HG03066 (cell line): ENCODE measurements at regions not wholly inside any gene's neighbourhood (a gene's known extent, or its start where the extent isn't known, plus 50 kb on each side); places are given as distances from the start of the nearest gene placed in this dataset.
"Not testable (repeated sequence)": the region's sequence is repeated elsewhere in the genome, so short reads cannot be mapped to it uniquely, and the experiment has no call there.

ENCODE experiments used
- ATAC-seq: cut with Tn5 transposase; IDR thresholded peaks from one replicate; pipeline ENCODE4 v1.9.1; 2021; ENCODE audit warnings: low read depth; ENCODE audit not compliant: unreplicated experiment

GRCh38 chr9:106082621-106083020, 388.3 kb downstream of the TMEM38B start:
- no peak for ATAC-seq

DNA sequence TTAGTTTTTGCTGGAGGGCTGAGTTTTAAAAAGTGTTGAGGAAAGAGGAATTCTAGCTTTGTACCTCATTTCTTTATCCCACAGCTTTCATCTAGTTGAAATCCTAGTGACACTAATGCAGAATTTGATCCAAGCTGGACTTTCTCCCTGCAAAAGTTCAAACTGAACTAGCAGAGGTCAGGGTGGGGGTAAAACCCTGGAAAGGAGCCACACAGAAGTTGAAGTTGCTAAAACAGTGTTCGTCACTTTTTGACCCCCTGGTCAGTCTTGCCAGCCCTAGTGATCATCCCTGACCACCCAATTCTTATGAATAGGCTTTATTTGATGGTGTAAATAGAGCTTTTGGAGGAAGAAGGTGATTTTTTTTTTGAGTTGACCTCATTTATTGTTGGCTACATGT, 390.4 kb downstream of the TMEM38B start:
- no peak for ATAC-seq

GRCh38 chr9:106085479-106085878, 391.1 kb downstream of the TMEM38B start:
- no peak for ATAC-seq

GRCh38 chr9:106092083-106092482, 397.7 kb downstream of the TMEM38B start:
- no peak for ATAC-seq

- ATAC-seq, result no peak
These were observed 408.5 kb downstream of the TMEM38B start for GRCh38 chr9:106102821-106103220.

DNA sequence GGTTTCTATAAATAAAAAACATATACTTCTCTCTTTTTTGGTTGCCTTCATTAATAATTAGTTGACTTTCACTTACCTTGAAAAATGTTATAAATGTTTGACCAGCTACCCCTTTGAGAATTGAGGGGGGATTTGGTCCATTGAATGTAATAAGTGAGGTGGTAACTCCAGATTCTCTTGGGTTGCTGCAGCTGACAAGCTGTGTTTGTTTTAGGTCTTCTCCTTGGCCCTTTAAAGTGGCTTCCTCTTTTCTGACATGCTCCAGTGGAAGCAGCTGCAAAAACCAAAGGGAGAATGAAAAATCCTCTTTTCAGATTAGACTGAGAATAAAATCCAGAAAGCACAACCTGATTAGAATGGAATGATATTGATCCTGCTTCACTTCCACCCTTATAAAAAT, 410.5 kb downstream of the TMEM38B start:
- ATAC-seq, result no peak

GRCh38 chr9:106106396-106106795, 412.1 kb downstream of the TMEM38B start:
- no peak for ATAC-seq

GRCh38 chr9:106107716-106108115, 413.4 kb downstream of the TMEM38B start:
- no peak for ATAC-seq

DNA sequence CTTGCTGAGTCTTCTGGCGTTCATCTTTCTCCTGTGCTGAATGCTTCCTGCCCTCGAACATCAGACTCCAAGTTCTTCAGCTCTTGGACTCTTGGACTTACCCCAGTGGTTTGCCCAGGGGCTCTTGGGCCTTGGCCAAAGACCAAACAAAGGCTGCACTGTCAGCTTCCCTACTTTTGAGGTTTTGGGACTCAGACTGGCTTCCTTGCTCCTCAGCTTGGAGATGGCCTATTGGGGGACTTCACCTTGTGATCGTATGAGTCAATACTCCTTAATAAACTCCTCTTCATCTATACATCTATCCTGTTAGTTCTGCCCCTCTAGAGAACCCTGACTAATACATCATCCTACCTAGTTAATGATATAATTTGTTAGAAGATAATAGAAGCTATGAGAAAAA, 415.4 kb downstream of the TMEM38B start:
- not testable (repeated sequence) for ATAC-seq

DNA sequence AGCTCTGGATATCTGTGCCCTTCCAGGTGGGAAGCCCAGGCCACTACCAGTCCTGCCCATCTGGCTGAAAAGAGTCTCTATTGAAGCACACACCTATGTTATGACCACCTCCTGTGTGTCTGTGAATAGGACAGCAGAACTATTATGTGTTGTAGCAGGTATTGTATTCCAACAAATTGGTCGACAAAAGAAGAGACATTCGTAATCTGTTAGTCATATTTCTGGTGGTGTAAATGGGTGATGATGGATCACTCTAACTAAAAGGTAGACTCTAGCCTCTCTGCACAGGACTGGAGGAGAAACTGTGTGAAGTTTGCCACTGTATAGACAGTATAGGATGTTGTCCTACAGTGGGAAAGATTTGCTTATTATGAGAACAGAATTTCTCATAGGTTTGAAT, 416.1 kb downstream of the TMEM38B start:
- ATAC-seq, result no peak

GRCh38 chr9:106111039-106111730, 416.8 kb downstream of the TMEM38B start:
- no peak for ATAC-seq

- ATAC-seq, result no peak
These were observed 418.6 kb downstream of the TMEM38B start for GRCh38 chr9:106112935-106113334.

DNA sequence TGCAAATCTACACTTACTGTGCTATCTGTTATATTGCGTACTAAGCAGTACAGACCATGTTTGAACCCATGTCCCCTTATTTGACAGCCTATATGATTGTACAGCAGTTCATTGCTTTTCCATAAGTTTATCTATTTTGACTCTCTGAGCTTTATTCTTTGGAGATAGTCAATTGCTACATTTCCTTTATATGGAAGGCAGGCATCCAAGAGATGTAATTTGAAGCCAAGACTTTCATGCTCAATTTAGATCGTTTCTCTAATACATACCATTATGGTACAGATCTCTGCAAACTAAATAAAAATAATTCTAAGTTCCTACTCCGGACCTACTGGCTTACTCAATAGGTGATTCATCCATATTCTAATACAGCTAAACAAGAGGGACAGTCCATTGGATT, 424.8 kb downstream of the TMEM38B start:
- ATAC-seq, result no peak

DNA sequence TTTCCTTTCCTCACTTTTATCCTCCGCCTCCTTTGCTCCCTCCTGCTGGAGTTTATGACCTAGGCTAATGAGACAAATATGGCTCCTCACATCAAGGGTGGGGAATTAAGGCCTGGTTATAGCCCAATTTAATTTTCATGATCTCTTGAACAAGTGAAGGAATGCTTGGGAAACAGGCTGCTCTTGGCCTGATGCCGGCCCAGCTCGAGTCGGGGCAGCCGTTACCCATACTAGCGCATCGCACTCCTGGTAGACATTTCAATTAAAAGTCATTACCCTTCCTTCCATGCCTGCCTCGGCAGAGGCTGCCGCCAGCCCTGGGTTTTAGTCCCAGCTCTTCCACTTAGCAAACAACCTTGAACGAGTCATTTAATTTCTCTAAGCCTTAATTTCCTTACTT, 425.7 kb downstream of the TMEM38B start:
- ATAC-seq, result no peak

DNA sequence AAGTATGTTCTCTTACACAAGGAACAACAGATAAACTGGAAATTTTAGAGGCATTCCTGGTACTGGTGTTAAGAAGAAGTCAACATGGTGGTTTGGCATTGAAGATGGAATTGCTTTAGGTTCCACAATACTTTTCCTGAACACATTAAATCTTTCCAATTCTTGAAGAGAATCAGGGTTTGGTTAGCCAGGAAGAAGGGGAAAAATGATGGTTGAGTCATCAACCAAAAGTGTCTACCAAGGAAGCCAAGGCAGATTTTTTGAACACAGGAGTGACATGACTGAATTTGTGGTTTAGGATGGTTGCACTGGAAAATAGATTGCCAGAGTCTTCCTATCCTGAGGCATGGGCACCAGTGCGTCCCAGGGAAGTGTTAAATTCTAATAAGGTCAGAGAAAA, 433.4 kb downstream of the TMEM38B start:
- ATAC-seq, result no peak

GRCh38 chr9:106130374-106130773, 436.0 kb downstream of the TMEM38B start:
- no peak for ATAC-seq

DNA sequence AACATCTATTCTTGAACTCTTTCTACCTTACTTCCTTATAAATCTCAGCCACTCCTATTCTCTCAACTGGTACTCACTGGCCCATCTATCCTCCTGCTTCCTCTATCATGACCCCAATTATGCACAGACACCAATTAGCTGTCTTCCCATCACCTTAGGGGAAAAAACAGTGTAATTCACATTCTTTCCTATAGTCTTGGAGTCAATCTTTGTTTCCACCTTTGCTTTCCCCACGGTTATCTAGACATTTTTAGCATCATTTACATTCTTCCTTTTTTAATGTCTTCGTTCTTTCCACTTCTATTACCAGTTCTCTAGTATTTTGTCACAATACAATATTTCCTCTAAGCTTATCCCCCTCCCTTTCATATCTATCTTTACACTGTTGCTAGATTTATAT, 449.4 kb downstream of the TMEM38B start:
- ATAC-seq, result no peak

DNA sequence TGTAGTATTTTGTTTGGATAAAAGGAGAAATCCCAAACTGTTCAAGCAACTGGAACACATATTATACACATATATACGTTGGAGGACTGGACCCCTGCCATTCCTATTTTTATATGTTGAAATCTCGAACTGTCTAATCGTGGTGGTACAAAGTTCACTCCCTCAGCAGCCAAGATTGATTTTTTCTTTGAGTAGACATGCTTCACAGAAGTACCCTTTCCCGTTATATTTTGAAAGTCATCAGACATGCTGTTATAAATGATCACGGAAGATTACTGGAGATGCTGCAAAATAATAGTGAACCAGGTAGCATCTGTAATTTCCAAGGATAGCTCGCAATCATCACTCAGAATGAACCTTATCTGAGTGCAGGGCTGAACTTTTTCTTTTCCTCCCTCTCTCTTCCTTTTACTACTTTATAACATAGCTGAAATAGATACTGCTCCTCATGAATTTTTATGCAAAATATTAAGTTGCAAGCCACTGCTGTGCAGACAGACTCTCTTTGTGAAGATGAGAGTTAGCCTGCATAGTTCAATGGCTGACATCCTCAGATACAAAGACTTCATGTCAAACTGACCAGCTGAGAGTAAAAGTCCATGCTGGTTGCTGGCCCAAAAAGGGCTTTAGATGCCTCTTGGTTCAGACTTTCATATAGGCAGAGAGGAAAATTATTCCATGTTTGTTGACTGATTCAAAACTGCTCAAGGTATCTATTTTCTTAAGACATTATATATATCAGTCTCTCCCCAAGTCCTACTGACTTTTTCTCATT, 451.9 kb downstream of the TMEM38B start:
- no peak for ATAC-seq

- ATAC-seq, result no peak
These were observed 452.5 kb downstream of the TMEM38B start for GRCh38 chr9:106146886-106147285.

- ATAC-seq, result no peak
These were observed 455.6 kb downstream of the TMEM38B start for GRCh38 chr9:106149956-106150355.

- ATAC-seq, result no peak
These were observed 462.1 kb downstream of the TMEM38B start for GRCh38 chr9:106156465-106156864.

- ATAC-seq, result no peak
These were observed 477.9 kb downstream of the TMEM38B start for GRCh38 chr9:106172265-106172664.
